ENCODE measurements at regions not wholly inside any gene's neighbourhood (a gene's known extent, or its start where the extent isn't known, plus 50 kb on each side); places are given as distances from the start of the nearest gene placed in this dataset.

GRCh38 chr1:83691953-83692500, 306.9 kb downstream of the TTLL7 start:
- no peak overlapping the region for H3K4me3 ChIP-seq (ENCODE audit: low read length)
- no peak for DNase-seq (ENCODE audit: low read depth)
- no peak for TF ChIP-seq CTCF (conservative IDR thresholded peaks at IDR 0.05; ENCODE audit: low read length)

DNA sequence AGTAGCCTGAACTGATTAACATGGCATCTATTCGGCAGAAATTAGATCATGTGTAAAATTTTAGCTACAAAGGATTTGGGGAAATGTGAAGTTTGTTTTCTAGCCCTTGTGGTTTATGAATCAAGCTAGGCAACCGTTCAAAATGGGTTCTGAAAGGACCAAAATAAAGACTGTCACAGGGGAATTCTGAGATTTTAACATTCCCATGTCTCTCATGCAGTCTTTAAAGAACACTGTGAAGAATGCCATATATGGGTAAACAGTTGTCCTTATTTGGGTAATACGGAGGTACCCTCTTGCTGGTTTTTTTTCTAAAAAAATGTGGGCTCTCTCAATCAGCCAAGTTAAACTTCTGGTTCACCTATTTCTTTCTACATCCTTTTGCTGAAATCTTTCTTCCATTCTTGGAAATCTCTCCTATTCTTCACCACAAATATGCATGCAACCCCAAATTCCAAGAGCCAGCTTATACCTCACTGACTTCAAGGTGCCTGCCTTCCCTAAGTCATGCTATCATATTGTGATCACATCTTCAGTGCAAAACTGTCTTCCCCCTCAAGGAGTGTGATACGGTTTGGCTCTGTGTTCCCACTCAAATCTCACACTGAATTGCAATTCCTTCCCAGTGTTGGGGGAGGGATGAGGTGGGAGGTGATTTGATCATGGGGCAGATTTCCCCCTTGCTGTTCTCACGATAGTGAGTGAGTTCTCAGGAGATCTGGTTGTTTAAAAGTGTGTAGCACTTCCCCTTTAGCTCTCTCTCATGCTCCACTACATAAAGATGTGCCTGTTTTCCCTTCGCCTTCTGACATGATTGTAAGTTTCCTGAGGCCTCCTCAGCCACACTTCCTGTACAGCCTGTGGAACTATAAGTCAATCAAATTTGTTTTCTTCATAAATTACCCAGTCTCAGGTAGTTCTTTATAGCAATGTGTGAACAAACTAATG, 308.7 kb downstream of the TTLL7 start:
- H3K4me3 ChIP-seq (ENCODE audit: low read length): no peak overlapping the region
- no peak for DNase-seq (ENCODE audit: low read depth)
- no peak for TF ChIP-seq CTCF (conservative IDR thresholded peaks at IDR 0.05; ENCODE audit: low read length)

DNA sequence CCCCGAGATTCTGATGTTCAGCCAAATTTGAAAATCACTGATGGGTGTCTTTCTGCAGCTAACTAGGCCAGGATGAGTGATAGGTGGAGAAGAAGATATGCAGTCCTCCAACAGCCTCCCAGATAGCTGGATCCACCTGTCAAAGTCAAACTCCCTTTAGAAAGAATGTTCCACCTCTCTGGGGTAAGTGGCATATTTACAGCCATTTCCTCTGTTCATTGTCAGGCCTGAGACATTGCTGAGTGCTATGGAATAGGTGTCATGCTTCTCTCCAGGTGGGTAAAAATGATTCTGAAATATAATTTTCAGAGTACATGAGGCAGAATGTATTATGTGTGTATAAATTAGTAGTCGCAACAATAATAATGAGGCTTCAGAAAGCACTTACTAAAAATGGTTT, 316.8 kb downstream of the TTLL7 start:
- no peak overlapping the region for H3K4me3 ChIP-seq (ENCODE audit: low read length)
- DNase-seq (ENCODE audit: low read depth): no peak
- TF ChIP-seq CTCF (conservative IDR thresholded peaks at IDR 0.05; ENCODE audit: low read length): no peak

DNA sequence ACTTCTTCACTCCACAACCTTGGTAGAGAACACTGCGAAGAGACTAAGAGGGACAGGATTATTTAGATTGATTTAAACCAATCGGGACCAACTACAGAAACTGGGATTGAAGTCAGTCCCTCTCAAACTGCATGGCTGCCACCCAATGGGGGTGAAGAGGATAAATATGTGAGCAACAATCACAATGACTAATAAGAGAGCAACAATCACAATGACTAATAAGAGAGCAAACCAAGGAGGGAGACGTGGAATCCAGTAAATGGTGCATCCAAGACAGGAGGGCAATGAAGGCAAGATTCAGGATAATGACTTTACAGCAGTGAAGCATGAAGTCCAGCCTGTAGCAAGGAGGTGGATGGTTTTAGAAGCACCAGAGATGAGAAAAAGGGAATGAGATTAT, 322.8 kb downstream of the TTLL7 start:
- DNase-seq (ENCODE audit: low read depth): no peak
- TF ChIP-seq CTCF (conservative IDR thresholded peaks at IDR 0.05; ENCODE audit: low read length): no peak
- no peak overlapping the region for H3K4me3 ChIP-seq (ENCODE audit: low read length)

DNA sequence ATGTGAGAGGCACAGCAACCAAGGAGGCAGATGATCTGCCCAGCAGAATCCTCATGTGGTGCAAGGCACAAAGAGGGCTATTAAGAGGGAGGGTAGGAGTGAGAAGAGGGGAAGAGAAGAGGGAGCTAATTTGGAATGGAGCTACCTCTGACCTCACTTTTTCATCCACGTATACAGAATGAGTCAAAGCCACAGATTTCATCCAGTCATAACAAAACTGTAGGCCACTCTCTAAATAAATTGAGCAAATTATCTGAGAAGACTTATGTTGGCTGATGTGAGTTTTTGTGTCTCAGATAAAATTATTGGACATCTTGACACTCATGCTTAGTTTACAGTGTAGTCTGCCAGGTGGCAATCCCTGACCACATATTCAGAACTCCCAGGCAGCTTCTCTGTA, 325.6 kb downstream of the TTLL7 start:
- no peak for DNase-seq (ENCODE audit: low read depth)
- no peak overlapping the region for H3K4me3 ChIP-seq (ENCODE audit: low read length)
- no peak for TF ChIP-seq CTCF (conservative IDR thresholded peaks at IDR 0.05; ENCODE audit: low read length)

GRCh38 chr1:83671586-83671985, 327.3 kb downstream of the TTLL7 start:
- H3K4me3 ChIP-seq (ENCODE audit: low read length): no peak overlapping the region
- no peak for TF ChIP-seq CTCF (conservative IDR thresholded peaks at IDR 0.05; ENCODE audit: low read length)

More at GRCh38 chr1:83671586-83671985, 327.3 kb downstream of the TTLL7 start:
- DNase-seq (ENCODE audit: low read depth): no peak
